ENCODE measurements at regions not wholly inside any gene's neighbourhood (a gene's known extent, or its start where the extent isn't known, plus 50 kb on each side); places are given as distances from the start of the nearest gene placed in this dataset.

DNA sequence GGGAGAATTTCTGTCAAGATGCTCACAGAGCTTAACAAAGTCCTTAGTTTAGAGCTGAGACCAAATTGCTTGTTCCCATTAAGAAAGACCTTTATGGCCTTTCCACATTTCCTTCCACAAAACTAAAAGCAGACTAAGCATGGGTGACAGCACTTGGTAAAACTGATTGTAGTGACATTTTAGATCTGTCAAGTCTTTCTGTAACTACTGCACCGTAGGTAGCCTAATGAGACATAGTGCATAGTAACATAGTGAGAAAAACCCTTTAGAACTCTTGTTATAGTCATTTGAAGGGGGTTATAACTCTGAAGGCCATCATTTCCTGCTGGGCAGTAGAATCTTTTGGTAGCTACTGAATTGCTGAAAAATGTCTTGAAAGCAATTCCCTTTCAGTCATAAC is 990.9 kb upstream of the CNTN5 start:
- Histone ChIP-seq H3K9me3 (ENCODE audit: control extremely low read depth in 1 of 3, control insufficient read depth in 2 of 3, insufficient read depth in 1 of 3, low read length in 2 of 3) (no peaks in the 10 kb centered on the region), H3K4me1 (ENCODE audit: control insufficient read depth in 2 of 2, insufficient read depth in 2 of 2, low read length in 2 of 2) (no peaks in the 10 kb centered on the region), H3K27ac (ENCODE audit: low read length in 2 of 2) (no peak overlapping the region), H2AFZ (ENCODE audit: insufficient read depth, low read depth, low read length, poor library complexity, severe bottlenecking) (no peak overlapping the region), H3K36me3 (replicated peaks in 1 of 2; ENCODE audit: control extremely low read depth in 1 of 2, control insufficient read depth in 1 of 2, extremely low read depth in 1 of 2, insufficient read depth in 2 of 2, low read length in 1 of 2) (no peaks in the 10 kb centered on the region), H3K79me2 (ENCODE audit: control insufficient read depth, insufficient read depth, low read length) (no peaks in the 10 kb centered on the region), H3K9ac (ENCODE audit: low read length) (no peak overlapping the region), H3K27me3 (replicated peaks in 1 of 4; ENCODE audit: control extremely low read depth in 1 of 4, control insufficient read depth in 3 of 4, insufficient read depth in 4 of 4, low read length in 3 of 4) (no peaks in the 10 kb centered on the region), H4K20me1 (ENCODE audit: control insufficient read depth, insufficient read depth, low read length, poor library complexity, severe bottlenecking) (no peaks in the 10 kb centered on the region), H3K4me2 (replicated peaks; ENCODE audit: low read depth, low read length, poor library complexity, severe bottlenecking) (no peak overlapping the region), H3K4me3 (ENCODE audit: control extremely low read depth in 1 of 5, extremely low read depth in 1 of 5, insufficient read depth in 1 of 5, low read depth in 2 of 5, low read length in 4 of 5) (no peak overlapping the region)
- no peak overlapping the region for H3K27ac Mint-ChIP-seq
- H3K4me3 Mint-ChIP-seq = no peak overlapping the region
- POLR2A ChIA-PET = no interaction called here
- ATAC-seq (ENCODE audit: low read depth) (no peak), DNase-seq (no peak)
- intact Hi-C loops (cut with micrococcal nuclease) = no loop called here
- no peaks in the 10 kb centered on the region for H3K27me3 Mint-ChIP-seq
- H3K4me1 Mint-ChIP-seq = no peaks in the 10 kb centered on the region
- no CpG with 5 or more reads among the region's 1 CpG for WGBS (ENCODE audit: insufficient coverage)
- TF ChIP-seq EZH2 (IDR thresholded peaks at IDR 0.05; ENCODE audit: borderline replicate concordance, insufficient read depth, low read depth, low read length, poor library complexity, severe bottlenecking) = no peak
- TF ChIP-seq, protein P1, sequence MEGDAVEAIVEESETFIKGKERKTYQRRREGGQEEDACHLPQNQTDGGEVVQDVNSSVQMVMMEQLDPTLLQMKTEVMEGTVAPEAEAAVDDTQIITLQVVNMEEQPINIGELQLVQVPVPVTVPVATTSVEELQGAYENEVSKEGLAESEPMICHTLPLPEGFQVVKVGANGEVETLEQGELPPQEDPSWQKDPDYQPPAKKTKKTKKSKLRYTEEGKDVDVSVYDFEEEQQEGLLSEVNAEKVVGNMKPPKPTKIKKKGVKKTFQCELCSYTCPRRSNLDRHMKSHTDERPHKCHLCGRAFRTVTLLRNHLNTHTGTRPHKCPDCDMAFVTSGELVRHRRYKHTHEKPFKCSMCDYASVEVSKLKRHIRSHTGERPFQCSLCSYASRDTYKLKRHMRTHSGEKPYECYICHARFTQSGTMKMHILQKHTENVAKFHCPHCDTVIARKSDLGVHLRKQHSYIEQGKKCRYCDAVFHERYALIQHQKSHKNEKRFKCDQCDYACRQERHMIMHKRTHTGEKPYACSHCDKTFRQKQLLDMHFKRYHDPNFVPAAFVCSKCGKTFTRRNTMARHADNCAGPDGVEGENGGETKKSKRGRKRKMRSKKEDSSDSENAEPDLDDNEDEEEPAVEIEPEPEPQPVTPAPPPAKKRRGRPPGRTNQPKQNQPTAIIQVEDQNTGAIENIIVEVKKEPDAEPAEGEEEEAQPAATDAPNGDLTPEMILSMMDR (IDR thresholded peaks at IDR 0.05) = no peak
- CTCF ChIA-PET = no interaction called here
- H3K9me3 Mint-ChIP-seq (ENCODE audit: insufficient read depth) = peaks cover 3% of the 10 kb centered on the region

GRCh38 chr11:98036810-98037209 is 983.9 kb upstream of the CNTN5 start:
- H3K4me1 ChIP-seq (ENCODE audit: control insufficient read depth in 2 of 2, insufficient read depth in 2 of 2, low read length in 2 of 2) = no peaks in the 10 kb centered on the region
- no peak overlapping the region for H3K4me3 Mint-ChIP-seq
- no peak for TF ChIP-seq EZH2 (IDR thresholded peaks at IDR 0.05; ENCODE audit: borderline replicate concordance, insufficient read depth, low read depth, low read length, poor library complexity, severe bottlenecking)
- TF ChIP-seq, protein P1 (IDR thresholded peaks at IDR 0.05) = no peak
- H3K4me2 ChIP-seq (replicated peaks; ENCODE audit: low read depth, low read length, poor library complexity, severe bottlenecking) = no peak overlapping the region
- no peak overlapping the region for H3K4me3 ChIP-seq (ENCODE audit: control extremely low read depth in 1 of 5, extremely low read depth in 1 of 5, insufficient read depth in 1 of 5, low read depth in 2 of 5, low read length in 4 of 5)
- H3K9ac ChIP-seq (ENCODE audit: low read length) = no peak overlapping the region
- ChIA-PET POLR2A (no interaction called here), CTCF (no interaction called here)
- H3K27me3 ChIP-seq (replicated peaks in 1 of 4; ENCODE audit: control extremely low read depth in 1 of 4, control insufficient read depth in 3 of 4, insufficient read depth in 4 of 4, low read length in 3 of 4) = no peaks in the 10 kb centered on the region
- no peak overlapping the region for H3K27ac Mint-ChIP-seq
- H3K4me1 Mint-ChIP-seq = no peaks in the 10 kb centered on the region
- ATAC-seq (ENCODE audit: low read depth) = no peak
- H3K36me3 ChIP-seq (replicated peaks in 1 of 2; ENCODE audit: control extremely low read depth in 1 of 2, control insufficient read depth in 1 of 2, extremely low read depth in 1 of 2, insufficient read depth in 2 of 2, low read length in 1 of 2) = no peaks in the 10 kb centered on the region
- intact Hi-C loops (cut with micrococcal nuclease) = no loop called here
- no peak overlapping the region for H3K27ac ChIP-seq (ENCODE audit: low read length in 2 of 2)
- H3K79me2 ChIP-seq (ENCODE audit: control insufficient read depth, insufficient read depth, low read length) = no peaks in the 10 kb centered on the region
- H3K9me3 ChIP-seq (ENCODE audit: control extremely low read depth in 1 of 3, control insufficient read depth in 2 of 3, insufficient read depth in 1 of 3, low read length in 2 of 3) = no peaks in the 10 kb centered on the region
- no peaks in the 10 kb centered on the region for H3K27me3 Mint-ChIP-seq
- H3K9me3 Mint-ChIP-seq (ENCODE audit: insufficient read depth) = peaks cover 3% of the 10 kb centered on the region
- no peak for DNase-seq
- H4K20me1 ChIP-seq (ENCODE audit: control insufficient read depth, insufficient read depth, low read length, poor library complexity, severe bottlenecking) = no peaks in the 10 kb centered on the region
- 91% methylated on average over 3 of the region's 5 CpGs for WGBS (ENCODE audit: insufficient coverage)
- H2AFZ ChIP-seq (ENCODE audit: insufficient read depth, low read depth, low read length, poor library complexity, severe bottlenecking) = no peak overlapping the region
